PC-9 (cell line): ENCODE measurements at regions not wholly inside any gene's neighbourhood (a gene's known extent, or its start where the extent isn't known, plus 50 kb on each side); places are given as distances from the start of the nearest gene placed in this dataset.

Experiments used
- CTCF ChIP-seq: fragments of 200-600 bp; sonication (generic); conservative IDR thresholded peaks from 2 replicates; pipeline ENCODE4 v1.6.1; 2017; ENCODE audit warnings: mixed run types, antibody characterized with exemption, mild to moderate bottlenecking, moderate library complexity
- EZH2 ChIP-seq: fragments of 200-600 bp; sonication (generic); IDR thresholded peaks from 2 replicates; pipeline ENCODE4 v1.8.0; 2017; ENCODE audit warnings: antibody characterized with exemption, low read depth

DNA sequence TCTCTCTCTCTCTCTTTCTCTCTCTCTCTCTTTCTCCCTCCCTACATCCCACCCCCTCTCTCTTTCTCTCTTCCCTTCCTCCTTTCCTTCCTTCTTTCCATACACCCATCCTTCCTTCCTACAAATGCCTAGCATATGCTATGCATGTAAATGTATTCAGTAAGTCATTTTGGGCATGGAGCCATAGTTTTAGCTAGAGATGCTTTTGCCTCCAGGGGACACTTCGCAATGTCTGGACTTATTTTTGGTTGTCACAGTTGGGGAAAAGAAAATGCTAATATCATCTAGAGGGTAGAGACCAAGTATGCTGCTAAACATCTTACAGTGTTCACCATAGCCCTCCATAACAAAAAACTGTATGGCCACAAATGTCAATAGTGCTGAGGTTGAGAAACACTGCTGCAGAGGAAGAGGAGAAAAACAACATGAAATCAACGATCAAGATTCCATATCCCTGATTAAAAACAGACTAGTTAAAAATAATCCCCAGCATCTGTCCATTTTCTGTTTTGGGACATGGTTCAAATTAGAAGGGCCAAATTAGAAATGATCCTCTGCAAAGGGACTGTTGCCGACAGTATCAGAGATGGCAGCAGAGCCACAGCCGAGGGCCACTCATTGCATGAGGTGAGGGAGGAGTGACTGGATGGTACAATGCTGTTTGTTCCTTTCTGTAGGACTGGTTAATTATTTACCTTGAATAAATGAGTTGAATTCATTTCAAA is 152.7 kb downstream of the SH3BGRL2 start:
- TF ChIP-seq CTCF (no peak), EZH2 (no peak)
